ENCODE measurements at regions not wholly inside any gene's neighbourhood (a gene's known extent, or its start where the extent isn't known, plus 50 kb on each side); places are given as distances from the start of the nearest gene placed in this dataset.
"Not testable (repeated sequence)": the region's sequence is repeated elsewhere in the genome, so short reads cannot be mapped to it uniquely, and the experiment has no call there.

- peak; percentile 36; the same call in 1 of the 2 replicates for TF ChIP-seq CTCF (conservative IDR thresholded peaks at IDR 0.05; ENCODE audit: low read depth, low read length)
- not testable (repeated sequence) for TF ChIP-seq EZH2 (IDR thresholded peaks at IDR 0.05; ENCODE audit: borderline replicate concordance, low read depth, low read length, poor library complexity, severe bottlenecking)
These were observed 53.0 kb upstream of the DUX4 start for GRCh38 chr4:190120537-190121001.
